SH-SY5Y (cell line): ENCODE measurements at regions not wholly inside any gene's neighbourhood (a gene's known extent, or its start where the extent isn't known, plus 50 kb on each side); places are given as distances from the start of the nearest gene placed in this dataset.

Experiments used
- GATA2 ChIP-seq: IDR thresholded peaks from 2 replicates; pipeline ENCODE4 v1.6.1; 2011; ENCODE audit warnings: mild to moderate bottlenecking, low read depth, low read length
- GATA3 ChIP-seq: IDR thresholded peaks from 2 replicates; pipeline ENCODE4 v1.6.1; 2011; ENCODE audit warnings: low read depth, mild to moderate bottlenecking, low read length, moderate library complexity

- no peak for TF ChIP-seq GATA2
- no peak for TF ChIP-seq GATA3
Measured at GRCh38 chr13:99041788-99042187, 63.9 kb upstream of the DOCK9 start.
